Upper lobe of left lung (tissue), 6 donors: ENCODE measurements at regions not wholly inside any gene's neighbourhood (a gene's known extent, or its start where the extent isn't known, plus 50 kb on each side); places are given as distances from the start of the nearest gene placed in this dataset.

Experiments used
- ATAC-seq, 2 donors: fragments of 200-7000 bp; cut with Tn5 transposase; one replicate each; pipeline ENCODE4 v1.9.1; 2022; ENCODE audit warnings: mild to moderate bottlenecking in 2 of 2, moderate library complexity in 2 of 2; ENCODE audit not compliant: low FRiP score in 2 of 2
- DNase-seq, 2 donors: peaks; one replicate each; pipeline ENCODE4 v3.0.0-alpha.2; 2019 to 2020
- H3K27ac ChIP-seq, 4 donors: fragments of 200-600 bp; sonication (generic); one replicate each; pipeline ENCODE4 v1.5.1; 2016 to 2019
- H3K27me3 ChIP-seq, 4 donors: fragments of 200-600 bp; sonication (generic); one replicate each; pipeline ENCODE4 v1.5.1; 2017 to 2019
- H3K36me3 ChIP-seq, 4 donors: fragments of 200-600 bp; sonication (generic); one replicate each; pipeline ENCODE4 v1.5.1; 2016 to 2019
- H3K4me1 ChIP-seq, 4 donors: fragments of 200-600 bp; sonication (generic); one replicate each; pipeline ENCODE4 v1.5.1; 2018 to 2019
- H3K4me3 ChIP-seq, 4 donors: fragments of 200-600 bp; sonication (generic); one replicate each; pipeline ENCODE4 v1.5.1; 2017 to 2019; ENCODE audit warnings: mild to moderate bottlenecking in 2 of 4, moderate library complexity in 1 of 4
- H3K9me3 ChIP-seq, 4 donors: fragments of 200-600 bp; sonication (generic); one replicate each; pipeline ENCODE4 v1.5.1; 2018 to 2019
- EP300 ChIP-seq, 4 donors: sonication (generic); formaldehyde crosslinking; IDR thresholded peaks; one replicate each; pipeline ENCODE4 v1.5.1; 2017; ENCODE audit warnings: antibody characterized with exemption in 4 of 4, control low read depth in 2 of 4
- POLR2A ChIP-seq, 4 donors: fragments of 450-650 bp; IDR thresholded peaks; one replicate each; pipeline ENCODE4 v1.5.1; 2016 to 2017; ENCODE audit warnings: antibody characterized with exemption in 4 of 4, mild to moderate bottlenecking in 2 of 4
- POLR2AphosphoS5 ChIP-seq, 2 donors: sonication (generic); formaldehyde crosslinking; IDR thresholded peaks; one replicate each; pipeline ENCODE4 v1.5.1; 2017; ENCODE audit warnings: antibody characterized with exemption in 2 of 2
- WGBS, 2 donors: methylation state at CpG; one replicate each; pipeline ENCODE4 v1.1.5; 2017 to 2018; 5-methylcytosine and 5-hydroxymethylcytosine counted together
- TF ChIP-seq, protein P1 (sequence below), 6 experiments: fragments of 450-650 bp in 4 of 6; fragments of 200-600 bp in 2 of 6; sonication (generic) in 2 of 6; IDR thresholded peaks; one replicate each; pipeline ENCODE4 v1.5.1; 2016 to 2019; ENCODE audit warnings: antibody characterized with exemption in 6 of 6
- donor health status: DM: no; HTN: no; CAD: no; lungs with moderate emphysema.
- donor health status: DM: no; HTN: yes; CAD: no; lungs with severe emphysema.

DNA sequence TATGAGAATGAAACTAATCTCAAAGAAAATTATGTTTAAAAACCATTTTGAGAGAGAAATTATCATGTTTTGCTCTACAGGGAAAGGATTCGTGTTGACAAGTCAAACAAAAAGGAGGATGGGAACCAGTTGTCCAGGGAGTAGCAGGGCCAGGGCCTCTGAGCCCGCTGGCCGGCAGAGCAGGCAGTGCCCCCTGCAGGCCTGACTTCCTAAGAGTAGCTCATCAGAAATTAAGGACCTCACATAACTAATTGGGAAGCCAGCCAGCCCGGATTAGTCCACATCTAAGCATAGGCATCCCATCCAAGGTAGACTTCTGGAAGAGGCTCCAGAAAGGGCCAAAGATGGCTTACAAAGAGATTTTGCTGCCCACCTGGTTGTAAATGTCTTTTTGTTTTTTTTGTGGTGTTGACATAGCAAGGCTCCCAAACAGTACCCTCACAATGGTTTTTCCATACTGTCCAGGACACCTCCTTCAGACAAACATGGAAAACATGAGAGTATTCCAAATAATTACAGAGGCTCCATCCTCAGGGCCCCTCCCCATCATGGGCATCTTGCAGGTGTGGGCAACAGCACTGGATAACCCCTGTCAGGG is 241.2 kb upstream of the TANK start:
- TF ChIP-seq, protein P1, sequence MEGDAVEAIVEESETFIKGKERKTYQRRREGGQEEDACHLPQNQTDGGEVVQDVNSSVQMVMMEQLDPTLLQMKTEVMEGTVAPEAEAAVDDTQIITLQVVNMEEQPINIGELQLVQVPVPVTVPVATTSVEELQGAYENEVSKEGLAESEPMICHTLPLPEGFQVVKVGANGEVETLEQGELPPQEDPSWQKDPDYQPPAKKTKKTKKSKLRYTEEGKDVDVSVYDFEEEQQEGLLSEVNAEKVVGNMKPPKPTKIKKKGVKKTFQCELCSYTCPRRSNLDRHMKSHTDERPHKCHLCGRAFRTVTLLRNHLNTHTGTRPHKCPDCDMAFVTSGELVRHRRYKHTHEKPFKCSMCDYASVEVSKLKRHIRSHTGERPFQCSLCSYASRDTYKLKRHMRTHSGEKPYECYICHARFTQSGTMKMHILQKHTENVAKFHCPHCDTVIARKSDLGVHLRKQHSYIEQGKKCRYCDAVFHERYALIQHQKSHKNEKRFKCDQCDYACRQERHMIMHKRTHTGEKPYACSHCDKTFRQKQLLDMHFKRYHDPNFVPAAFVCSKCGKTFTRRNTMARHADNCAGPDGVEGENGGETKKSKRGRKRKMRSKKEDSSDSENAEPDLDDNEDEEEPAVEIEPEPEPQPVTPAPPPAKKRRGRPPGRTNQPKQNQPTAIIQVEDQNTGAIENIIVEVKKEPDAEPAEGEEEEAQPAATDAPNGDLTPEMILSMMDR (IDR thresholded peaks at IDR 0.05): peak in 5 of 6 experiments; percentile 27 to 60 (median 59)
- no peak for TF ChIP-seq POLR2AphosphoS5 (IDR thresholded peaks at IDR 0.05)
- ATAC-seq: peak; percentile 57 to 79

DNA sequence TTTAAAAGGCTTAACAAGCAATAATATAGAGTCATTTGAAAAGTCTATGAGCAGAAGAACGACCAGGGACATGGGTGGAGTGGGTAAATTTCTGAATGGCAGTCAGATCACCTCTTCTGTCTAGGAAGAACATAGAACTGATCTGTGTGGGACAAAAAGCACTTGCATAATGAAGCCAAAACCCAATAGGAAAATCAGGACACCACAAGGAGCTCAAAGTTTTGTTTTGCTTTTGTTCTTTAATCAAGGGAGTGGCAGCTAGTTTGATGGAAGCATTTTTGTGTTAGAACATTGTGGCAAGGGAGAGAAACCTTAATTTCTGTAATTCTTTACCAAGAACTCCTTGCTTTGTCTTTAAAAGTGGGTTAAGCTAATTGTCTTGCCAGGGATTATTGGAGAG is 240.2 kb upstream of the TANK start:
- DNase-seq (no peak), ATAC-seq (no peak)
- WGBS, 2 donors: 71 to 85% methylated on average over 1 of the region's 1 CpG
- Histone ChIP-seq H3K4me1 (no peaks in the 10 kb centered on the region), H3K27me3 (no peaks in the 10 kb centered on the region), H3K9me3 (no peaks in the 10 kb centered on the region), H3K36me3 (no peaks in the 10 kb centered on the region), H3K27ac (no peak overlapping the region), H3K4me3 (no peak overlapping the region)
- TF ChIP-seq POLR2A (IDR thresholded peaks at IDR 0.05) (no peak), POLR2AphosphoS5 (IDR thresholded peaks at IDR 0.05) (no peak), EP300 (IDR thresholded peaks at IDR 0.05) (no peak)
- TF ChIP-seq, protein P1 (IDR thresholded peaks at IDR 0.05): no peak

More for the DNA sequence above, 241.2 kb upstream of the TANK start:
- Histone ChIP-seq H3K36me3 (no peaks in the 10 kb centered on the region), H3K9me3 (no peaks in the 10 kb centered on the region), H3K4me1 (no peaks in the 10 kb centered on the region), H3K4me3 (no peak overlapping the region), H3K27me3 (no peaks in the 10 kb centered on the region), H3K27ac (no peak overlapping the region)
- WGBS, 2 donors: 27 to 29% methylated on average over 4 of the region's 4 CpGs
- peak; percentile 80 to 85 for DNase-seq

DNA sequence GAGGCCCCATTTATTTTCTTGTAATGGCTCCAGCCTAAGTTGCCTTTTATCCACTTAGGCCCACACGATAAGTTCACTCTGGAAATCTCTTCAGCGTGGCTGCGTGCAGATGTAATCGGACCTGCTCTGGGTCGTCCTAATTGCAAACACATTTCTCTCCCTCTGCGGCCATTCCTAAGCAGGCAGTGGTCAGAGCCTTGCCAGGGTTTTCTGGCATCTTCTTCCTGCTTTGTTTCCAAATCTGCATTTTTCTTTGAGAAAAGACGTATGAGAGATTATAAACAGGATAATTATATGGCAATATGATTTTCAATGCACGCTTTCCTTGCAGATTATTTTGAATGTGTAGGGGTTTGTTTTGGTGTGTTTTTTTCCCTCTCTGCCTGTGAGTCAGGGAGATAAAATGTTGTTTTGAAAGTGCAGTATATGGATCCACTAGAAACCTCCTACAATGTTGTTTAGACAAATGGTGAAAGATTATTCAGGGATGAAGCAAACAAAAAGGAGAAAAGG is 239.4 kb upstream of the TANK start:
- WGBS, 2 donors: 60 to 63% methylated on average over 8 of the region's 8 CpGs
- Histone ChIP-seq H3K4me1 (no peaks in the 10 kb centered on the region), H3K4me3 (no peak overlapping the region), H3K36me3 (no peaks in the 10 kb centered on the region), H3K27ac (no peak overlapping the region), H3K27me3 (no peaks in the 10 kb centered on the region), H3K9me3 (no peaks in the 10 kb centered on the region)
- ATAC-seq: peak in 1 of 2 donors; percentile 93
- TF ChIP-seq POLR2A (IDR thresholded peaks at IDR 0.05): no peak
- TF ChIP-seq POLR2AphosphoS5 (IDR thresholded peaks at IDR 0.05): no peak
- no peak for TF ChIP-seq EP300 (IDR thresholded peaks at IDR 0.05)
- TF ChIP-seq, protein P1 (IDR thresholded peaks at IDR 0.05): no peak
- DNase-seq: no peak

DNA sequence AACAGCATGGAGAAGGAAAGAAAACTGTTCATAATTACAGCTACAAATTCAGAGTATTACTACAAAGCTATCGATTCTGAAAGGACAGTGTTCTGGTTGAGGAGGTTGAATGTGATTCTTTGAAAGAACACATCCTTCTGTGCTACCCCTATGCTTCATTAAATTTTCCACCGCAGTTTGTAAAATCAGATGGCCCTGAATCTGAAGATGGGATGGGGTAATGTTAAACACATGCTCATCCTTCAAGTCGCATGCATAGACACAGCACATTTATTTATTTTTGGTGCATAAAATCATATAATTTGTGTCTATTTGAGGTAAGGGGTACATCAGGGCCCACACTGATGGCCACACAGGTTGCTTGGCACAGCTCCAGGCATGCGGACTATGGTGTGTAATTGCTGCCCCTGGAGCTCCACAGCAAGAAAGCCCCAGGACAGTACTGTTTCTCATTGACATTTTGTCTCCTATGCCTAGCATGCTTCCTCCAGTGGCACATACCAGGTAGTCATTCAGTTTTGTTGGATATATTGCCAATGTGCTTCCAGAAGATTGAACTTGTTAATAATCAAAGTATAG is 238.8 kb upstream of the TANK start:
- ATAC-seq: peak in 1 of 2 donors; percentile 3
- TF ChIP-seq, protein P1 (IDR thresholded peaks at IDR 0.05): no peak
- TF ChIP-seq POLR2AphosphoS5 (IDR thresholded peaks at IDR 0.05) (no peak), EP300 (IDR thresholded peaks at IDR 0.05) (no peak), POLR2A (IDR thresholded peaks at IDR 0.05) (no peak)
- H3K27ac ChIP-seq: no peak overlapping the region

DNA sequence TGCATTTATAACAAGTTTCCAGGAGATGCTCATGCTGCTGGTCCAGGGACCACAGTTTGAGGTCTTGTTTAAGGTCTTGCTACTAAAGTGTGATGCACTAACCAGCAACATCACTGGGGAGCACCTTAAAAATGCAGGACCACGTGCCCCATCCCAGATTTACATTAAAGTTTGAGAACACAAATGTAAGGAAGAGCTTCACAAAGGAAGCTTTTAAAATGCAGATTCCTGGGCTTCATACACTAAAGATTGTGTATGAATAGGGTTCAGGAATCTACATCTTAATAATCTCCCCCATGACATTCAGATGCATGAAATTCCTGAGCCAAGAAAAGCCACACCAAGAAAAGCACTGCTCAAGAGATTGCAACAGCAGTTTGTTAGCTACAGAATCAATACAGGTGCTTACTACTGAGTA is 235.3 kb upstream of the TANK start:
- H3K36me3 ChIP-seq: no peaks in the 10 kb centered on the region
- no peaks in the 10 kb centered on the region for H3K27me3 ChIP-seq
- H3K27ac ChIP-seq: no peak overlapping the region
- no peaks in the 10 kb centered on the region for H3K9me3 ChIP-seq
- H3K4me3 ChIP-seq: no peak overlapping the region
- 83 to 90% methylated on average over 1 of the region's 1 CpG for WGBS, 2 donors
- H3K4me1 ChIP-seq: no peaks in the 10 kb centered on the region
- ATAC-seq (no peak), DNase-seq (no peak)
- TF ChIP-seq POLR2AphosphoS5 (IDR thresholded peaks at IDR 0.05): no peak
- TF ChIP-seq POLR2A (IDR thresholded peaks at IDR 0.05): no peak
- TF ChIP-seq, protein P1 (IDR thresholded peaks at IDR 0.05): no peak
- TF ChIP-seq EP300 (IDR thresholded peaks at IDR 0.05): no peak

More for the DNA sequence above, 238.8 kb upstream of the TANK start:
- 80 to 91% methylated on average over 4 of the region's 4 CpGs for WGBS, 2 donors
- Histone ChIP-seq H3K4me3 (no peak overlapping the region), H3K27me3 (no peaks in the 10 kb centered on the region), H3K36me3 (no peaks in the 10 kb centered on the region), H3K4me1 (no peaks in the 10 kb centered on the region), H3K9me3 (no peaks in the 10 kb centered on the region)
- DNase-seq: no peak
